GM12878 (cell line): ENCODE measurements at regions not wholly inside any gene's neighbourhood (a gene's known extent, or its start where the extent isn't known, plus 50 kb on each side); places are given as distances from the start of the nearest gene placed in this dataset.
"Not testable (repeated sequence)": the region's sequence is repeated elsewhere in the genome, so short reads cannot be mapped to it uniquely, and the experiment has no call there.

Experiments
- ATAC-seq: fragments of 200-7000 bp; cut with Tn5 transposase; 3 replicates; pipeline ENCODE4 v1.9.1; 2020; ENCODE audit warnings: mild to moderate bottlenecking, moderate library complexity
- BruUV-seq: library from RNA; stranded (reverse); fragments of 400-500 nt; replicated peaks from 2 replicates; lab custom pipeline; 2021; lab: Mats Ljungman, UMichigan
- CTCF ChIA-PET: fragments of 300-600 bp; sonication (Branson Sonifier 250); formaldehyde crosslinking; extraction: SDS; loops from one replicate; lab custom pipeline; 2021; ENCODE audit warnings: inconsistent platforms; lab: Yijun Ruan, JAX
- POLR2A ChIA-PET: fragments of 350-600 bp; formaldehyde crosslinking; extraction: SDS; loops from one replicate; lab custom pipeline; 2021; ENCODE audit warnings: inconsistent platforms; lab: Charles Lee
- RAD21 ChIA-PET: fragments of 300-600 bp; sonication (Branson Sonifier 250); formaldehyde crosslinking; loops from one replicate; lab custom pipeline; 2023; ENCODE audit warnings: antibody characterized with exemption; ENCODE audit not compliant: unreplicated experiment; lab: Charles Lee
- SMC1A ChIA-PET: fragments of 300-600 bp; sonication (Branson Sonifier 250); formaldehyde crosslinking; loops from one replicate; lab custom pipeline; 2023; ENCODE audit not compliant: unreplicated experiment, uncharacterized antibody; lab: Charles Lee
- DNase-seq: peaks from one replicate; pipeline ENCODE4 v3.0.0-alpha.2; 2011; ENCODE audit warnings: low read depth, low spot score
- FAIRE-seq: peaks from 3 replicates; lab custom pipeline; 2011; peaks lifted over from hg19 to GRCh38; lab: Jason Lieb, UNC
- H2AFZ ChIP-seq: 2 replicates; pipeline ENCODE4 v1.6.0; 2011; ENCODE audit warnings: low read depth, low read length, control low read depth; ENCODE audit not compliant: control insufficient read depth
- H3K27ac ChIP-seq: 2 replicates; pipeline ENCODE4 v1.5.1; 2011; ENCODE audit warnings: control low read depth; ENCODE audit not compliant: control insufficient read depth, insufficient read depth
- H3K27me3 ChIP-seq, 2 experiments: replicated peaks in 1 of 2; 2 replicates each; pipeline versions ENCODE4 v1.6.0 to v1.6.1; 2011; ENCODE audit warnings: low read length in 1 of 2; ENCODE audit not compliant: control insufficient read depth in 2 of 2, insufficient read depth in 2 of 2
- H3K36me3 ChIP-seq, 2 experiments: 2 replicates each; pipeline ENCODE4 v1.5.1; 2011; ENCODE audit warnings: low read length in 1 of 2; ENCODE audit not compliant: control insufficient read depth in 2 of 2, insufficient read depth in 2 of 2
- H3K4me1 ChIP-seq: 2 replicates; pipeline ENCODE4 v1.6.1; 2011; ENCODE audit warnings: mild to moderate bottlenecking, low read length, moderate library complexity, mixed read lengths; ENCODE audit not compliant: control insufficient read depth, insufficient read depth
- H3K4me2 ChIP-seq: 2 replicates; pipeline ENCODE4 v1.6.0; 2011; ENCODE audit warnings: control low read depth; ENCODE audit not compliant: control insufficient read depth, insufficient read depth
- H3K4me3 ChIP-seq: fragments of 200-600 bp; sonication (generic); 2 replicates; pipeline ENCODE4 v1.5.1; 2016
- H3K79me2 ChIP-seq: 2 replicates; pipeline ENCODE4 v1.6.0; 2011; ENCODE audit warnings: low read length; ENCODE audit not compliant: control insufficient read depth, insufficient read depth
- H3K9ac ChIP-seq: 2 replicates; pipeline ENCODE4 v1.8.0; 2011; ENCODE audit warnings: low read length, control low read depth, mixed read lengths; ENCODE audit not compliant: control insufficient read depth, insufficient read depth
- H3K9me3 ChIP-seq: replicated peaks from 3 replicates; pipeline ENCODE4 v1.5.1; 2011; ENCODE audit warnings: mild to moderate bottlenecking, low read length; ENCODE audit not compliant: control insufficient read depth, insufficient read depth
- H4K20me1 ChIP-seq: 2 replicates; pipeline ENCODE4 v1.6.0; 2011; ENCODE audit not compliant: control insufficient read depth, insufficient read depth
- ATF7 ChIP-seq: fragments of 450-650 bp; IDR thresholded peaks from 2 replicates; pipeline ENCODE4 v1.6.1; 2016; ENCODE audit warnings: low read depth, mild to moderate bottlenecking
- BMI1 ChIP-seq: fragments of 450-650 bp; IDR thresholded peaks from 2 replicates; pipeline ENCODE4 v1.6.1; 2016; ENCODE audit warnings: mild to moderate bottlenecking, moderate library complexity, borderline replicate concordance
- BRCA1 ChIP-seq: IDR thresholded peaks from 2 replicates; pipeline ENCODE4 v1.6.1; 2011; ENCODE audit warnings: low read depth, low read length, improper control_type of control experiment
- CHD1 ChIP-seq: IDR thresholded peaks from 2 replicates; pipeline ENCODE4 v1.6.1; 2012; ENCODE audit warnings: low read depth, low read length, improper control_type of control experiment
- CHD4 ChIP-seq: fragments of 200-600 bp; sonication (generic); IDR thresholded peaks from 2 replicates; pipeline ENCODE4 v1.6.1; 2016; ENCODE audit warnings: mild to moderate bottlenecking
- CREM ChIP-seq: IDR thresholded peaks from 2 replicates; pipeline ENCODE4 v1.6.1; 2014; ENCODE audit warnings: antibody characterized with exemption, low read depth
- EZH2 ChIP-seq: IDR thresholded peaks from 2 replicates; pipeline ENCODE4 v1.6.1; 2012; ENCODE audit warnings: low read depth, mild to moderate bottlenecking, control low read depth, inconsistent platforms, low read length, borderline replicate concordance; ENCODE audit not compliant: control insufficient read depth
- HDAC6 ChIP-seq: fragments of 200-600 bp; sonication (generic); IDR thresholded peaks from one replicate; pipeline ENCODE4 v1.8.0; 2017; ENCODE audit warnings: antibody characterized with exemption; ENCODE audit not compliant: unreplicated experiment
- MEF2A ChIP-seq: IDR thresholded peaks from 2 replicates; pipeline ENCODE4 v1.6.1; 2011; ENCODE audit warnings: low read depth, mild to moderate bottlenecking, low read length, moderate library complexity; ENCODE audit not compliant: insufficient read depth
- NRF1 ChIP-seq: conservative IDR thresholded peaks from 2 replicates; pipeline ENCODE4 v1.6.1; 2011; ENCODE audit warnings: mild to moderate bottlenecking, low read depth, low read length, improper control_type of control experiment
- PAX5 ChIP-seq: IDR thresholded peaks from 2 replicates; pipeline ENCODE4 v1.6.1; 2011; ENCODE audit warnings: low read depth, low read length, borderline replicate concordance
- SMARCA5 ChIP-seq: fragments of 450-650 bp; IDR thresholded peaks from 2 replicates; pipeline ENCODE4 v1.6.1; 2017; ENCODE audit warnings: mild to moderate bottlenecking
- SREBF1 ChIP-seq: IDR thresholded peaks from 2 replicates; pipeline ENCODE4 v1.6.1; 2012; ENCODE audit warnings: mild to moderate bottlenecking, low read length
- SUPT20H ChIP-seq: IDR thresholded peaks from 2 replicates; pipeline ENCODE4 v1.6.1; 2011; ENCODE audit warnings: low read depth, mild to moderate bottlenecking, low read length, moderate library complexity, borderline replicate concordance; ENCODE audit not compliant: control insufficient read depth
- YBX1 ChIP-seq: fragments of 450-650 bp; IDR thresholded peaks from 2 replicates; pipeline ENCODE4 v1.6.1; 2016; ENCODE audit warnings: antibody characterized with exemption
- ZNF24 ChIP-seq: fragments of 450-650 bp; IDR thresholded peaks from 2 replicates; pipeline ENCODE4 v1.6.1; 2017; ENCODE audit warnings: antibody characterized with exemption, mild to moderate bottlenecking
- WGBS: methylation state at CpG from one replicate; pipeline ENCODE4 v1.1.6; 2016; ENCODE audit warnings: low lambda C conversion rate; ENCODE audit not compliant: insufficient replicate concordance, insufficient coverage; ENCODE audit errors: missing lambda C conversion rate; 5-methylcytosine and 5-hydroxymethylcytosine counted together
- in situ Hi-C: fragments of 300-500 bp; cut with MboI; formaldehyde crosslinking; loops from 9 replicates; pipeline ENCODE4 v1.14.3; 2018; ENCODE audit warnings: mixed read lengths
- intact Hi-C: fragments of 100-400 bp; cut with micrococcal nuclease; formaldehyde crosslinking; loops from one replicate; pipeline ENCODE4 v1.14.2; 2022; ENCODE audit not compliant: unreplicated experiment
- TF ChIP-seq, protein P1 (sequence below): fragments of 450-650 bp; IDR thresholded peaks from 2 replicates; pipeline ENCODE4 v1.6.1; 2017; ENCODE audit warnings: mild to moderate bottlenecking, low read depth, inconsistent platforms; ENCODE audit not compliant: poor library complexity, severe bottlenecking

DNA sequence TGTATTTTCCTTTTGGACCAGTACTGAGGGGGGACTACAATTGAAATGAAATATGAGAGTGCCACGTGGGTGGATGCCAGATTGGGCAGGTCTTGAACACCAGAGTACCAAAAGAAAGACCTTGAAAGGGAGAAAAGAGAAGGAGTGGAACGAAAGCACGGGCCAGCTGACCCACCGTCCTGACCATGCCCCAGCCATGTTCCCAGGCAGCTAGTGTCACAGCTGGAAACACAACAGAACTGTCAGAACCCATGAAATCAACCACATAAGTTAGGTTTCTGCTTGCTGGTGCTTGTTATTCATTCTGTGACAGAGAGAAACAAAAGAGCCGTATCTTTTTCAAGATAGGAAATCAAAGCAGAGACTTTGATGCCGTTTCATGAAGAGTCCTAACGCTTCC, 268.8 kb downstream of the MEX3B start:
- 21% methylated on average over 7 of the region's 7 CpGs for WGBS

DNA sequence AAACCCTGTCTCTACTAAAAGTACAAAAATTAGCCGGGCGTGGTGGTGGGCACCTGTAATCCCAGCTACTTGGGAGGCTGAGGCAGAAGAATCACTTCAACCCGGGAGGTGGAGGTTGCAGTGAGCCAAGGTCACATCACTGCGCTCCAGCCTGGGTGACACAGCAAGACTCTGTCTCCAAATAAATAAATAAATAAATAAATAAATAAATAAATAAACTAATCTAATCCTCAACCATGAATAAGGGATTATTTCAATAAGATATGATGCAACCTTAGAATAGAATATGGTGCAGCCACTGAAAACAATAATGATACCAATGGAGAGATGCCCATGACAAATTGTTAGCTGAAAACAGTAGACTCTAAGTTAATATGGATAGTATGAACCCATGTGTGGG, 270.0 kb downstream of the MEX3B start:
- H3K9ac ChIP-seq, in situ Hi-C loops, CTCF ChIA-PET, SMC1A ChIA-PET, POLR2A ChIA-PET, H2AFZ ChIP-seq, intact Hi-C loops, H4K20me1 ChIP-seq, H3K4me3 ChIP-seq, H3K4me1 ChIP-seq, H3K4me2 ChIP-seq, H3K27me3 ChIP-seq, H3K27ac ChIP-seq, H3K9me3 ChIP-seq, H3K79me2 ChIP-seq, FAIRE-seq, BruUV-seq, ATAC-seq, DNase-seq, RAD21 ChIA-PET, H3K36me3 ChIP-seq: not testable (repeated sequence)
- 34% methylated on average over 4 of the region's 4 CpGs for WGBS

More for the DNA sequence above, 268.8 kb downstream of the MEX3B start:
- no peak overlapping the region for H2AFZ ChIP-seq
- ChIA-PET RAD21 (no interaction called here), SMC1A (no interaction called here), CTCF (no interaction called here), POLR2A (no interaction called here)
- no peaks in the 10 kb centered on the region for H3K4me1 ChIP-seq
- ATAC-seq, result no peak
- H3K4me2 ChIP-seq, result no peak overlapping the region
- no TSS peak for BruUV-seq
- H4K20me1 ChIP-seq, result no peaks in the 10 kb centered on the region
- no peaks in the 10 kb centered on the region for H3K27me3 ChIP-seq
- no peaks in the 10 kb centered on the region for H3K36me3 ChIP-seq
- TF ChIP-seq CREM, result no peak
- TF ChIP-seq ATF7, result no peak
- TF ChIP-seq YBX1, result no peak
- no peak for TF ChIP-seq ZNF24
- TF ChIP-seq CHD4, result no peak
- TF ChIP-seq, protein P1, sequence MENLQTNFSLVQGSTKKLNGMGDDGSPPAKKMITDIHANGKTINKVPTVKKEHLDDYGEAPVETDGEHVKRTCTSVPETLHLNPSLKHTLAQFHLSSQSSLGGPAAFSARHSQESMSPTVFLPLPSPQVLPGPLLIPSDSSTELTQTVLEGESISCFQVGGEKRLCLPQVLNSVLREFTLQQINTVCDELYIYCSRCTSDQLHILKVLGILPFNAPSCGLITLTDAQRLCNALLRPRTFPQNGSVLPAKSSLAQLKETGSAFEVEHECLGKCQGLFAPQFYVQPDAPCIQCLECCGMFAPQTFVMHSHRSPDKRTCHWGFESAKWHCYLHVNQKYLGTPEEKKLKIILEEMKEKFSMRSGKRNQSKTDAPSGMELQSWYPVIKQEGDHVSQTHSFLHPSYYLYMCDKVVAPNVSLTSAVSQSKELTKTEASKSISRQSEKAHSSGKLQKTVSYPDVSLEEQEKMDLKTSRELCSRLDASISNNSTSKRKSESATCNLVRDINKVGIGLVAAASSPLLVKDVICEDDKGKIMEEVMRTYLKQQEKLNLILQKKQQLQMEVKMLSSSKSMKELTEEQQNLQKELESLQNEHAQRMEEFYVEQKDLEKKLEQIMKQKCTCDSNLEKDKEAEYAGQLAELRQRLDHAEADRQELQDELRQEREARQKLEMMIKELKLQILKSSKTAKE, result no peak
- TF ChIP-seq MEF2A, result no peak
- no peak for TF ChIP-seq SMARCA5
- no peak for TF ChIP-seq SUPT20H
- TF ChIP-seq BRCA1, result no peak
- TF ChIP-seq CHD1, result no peak
- TF ChIP-seq EZH2, result no peak
- TF ChIP-seq SREBF1, result no peak
- no peak for TF ChIP-seq NRF1
- no peak for TF ChIP-seq BMI1
- no peak for TF ChIP-seq HDAC6
- TF ChIP-seq PAX5, result no peak
- DNase-seq, result no peak
- H3K9me3 ChIP-seq, result no peaks in the 10 kb centered on the region
- in situ Hi-C loops (no loop called here), intact Hi-C loops (no loop called here)
- no peaks in the 10 kb centered on the region for H3K79me2 ChIP-seq
- H3K27ac ChIP-seq, result no peak overlapping the region
- no peak for FAIRE-seq
- H3K4me3 ChIP-seq, result no peak overlapping the region
- H3K9ac ChIP-seq, result no peak overlapping the region
